Progenitor cell of endocrine pancreas (in vitro differentiated cells): ENCODE measurements at regions not wholly inside any gene's neighbourhood (a gene's known extent, or its start where the extent isn't known, plus 50 kb on each side); places are given as distances from the start of the nearest gene placed in this dataset.

ENCODE experiments used
- DNase-seq: peaks from one replicate; pipeline ENCODE4 v3.0.0; 2021; ENCODE audit warnings: low spot score; ENCODE audit not compliant: unreplicated experiment
- H3K27ac Mint-ChIP-seq: 2 replicates; pipeline ENCODE4 v1.8.0; 2021; ENCODE audit warnings: mild to moderate bottlenecking, moderate library complexity, mixed read lengths
- H3K27me3 Mint-ChIP-seq: 2 replicates; pipeline ENCODE4 v1.8.0; 2021; ENCODE audit warnings: mixed read lengths
- H3K36me3 Mint-ChIP-seq: 2 replicates; pipeline ENCODE4 v1.8.0; 2022; ENCODE audit warnings: mixed read lengths; ENCODE audit not compliant: insufficient read depth
- H3K4me1 Mint-ChIP-seq: 2 replicates; pipeline ENCODE4 v1.8.0; 2021; ENCODE audit warnings: low read depth, mixed read lengths
- H3K4me3 Mint-ChIP-seq: 2 replicates; pipeline ENCODE4 v1.8.0; 2021; ENCODE audit warnings: low read depth, mild to moderate bottlenecking, moderate library complexity, mixed read lengths
- H3K9me3 Mint-ChIP-seq: 2 replicates; pipeline ENCODE4 v1.8.0; 2021; ENCODE audit warnings: low read depth, mixed read lengths
- CTCF ChIP-seq: fragments of 200-600 bp; sonication (generic); IDR thresholded peaks from one replicate; pipeline ENCODE4 v1.5.0; 2021; ENCODE audit warnings: antibody characterized with exemption, mild to moderate bottlenecking; ENCODE audit not compliant: unreplicated experiment

- no peak overlapping the region for H3K4me3 Mint-ChIP-seq
- no peaks in the 10 kb centered on the region for H3K27me3 Mint-ChIP-seq
- TF ChIP-seq CTCF = no peak
- no peaks in the 10 kb centered on the region for H3K36me3 Mint-ChIP-seq
- no peaks in the 10 kb centered on the region for H3K4me1 Mint-ChIP-seq
- H3K9me3 Mint-ChIP-seq = no peaks in the 10 kb centered on the region
- DNase-seq = no peak
- no peak overlapping the region for H3K27ac Mint-ChIP-seq
Observed at GRCh38 chr4:96630839-96631238, 790.9 kb downstream of the PDHA2 start.

- no peak overlapping the region for H3K4me3 Mint-ChIP-seq
- DNase-seq = no peak
- H3K27me3 Mint-ChIP-seq = no peaks in the 10 kb centered on the region
- H3K4me1 Mint-ChIP-seq = peaks cover 21% of the 10 kb centered on the region
- H3K9me3 Mint-ChIP-seq = peaks cover 8% of the 10 kb centered on the region
- H3K36me3 Mint-ChIP-seq = peaks cover 2% of the 10 kb centered on the region
- H3K27ac Mint-ChIP-seq = no peak overlapping the region
- TF ChIP-seq CTCF = no peak
Observed at GRCh38 chr4:96637971-96638412, 798.1 kb downstream of the PDHA2 start.

- peaks cover 2% of the 10 kb centered on the region for H3K36me3 Mint-ChIP-seq
- H3K4me3 Mint-ChIP-seq = no peak overlapping the region
- no peak for TF ChIP-seq CTCF
- no peak overlapping the region for H3K27ac Mint-ChIP-seq
- no peaks in the 10 kb centered on the region for H3K27me3 Mint-ChIP-seq
- no peak for DNase-seq
- H3K4me1 Mint-ChIP-seq = peaks cover 21% of the 10 kb centered on the region
- H3K9me3 Mint-ChIP-seq = peaks cover 8% of the 10 kb centered on the region
Observed at GRCh38 chr4:96639932-96640331, 800.0 kb downstream of the PDHA2 start.

GRCh38 chr4:96642490-96642889, 802.6 kb downstream of the PDHA2 start:
- peaks cover 2% of the 10 kb centered on the region for H3K36me3 Mint-ChIP-seq
- no peak overlapping the region for H3K4me3 Mint-ChIP-seq
- peaks cover 14% of the 10 kb centered on the region for H3K4me1 Mint-ChIP-seq
- peaks cover 16% of the 10 kb centered on the region for H3K9me3 Mint-ChIP-seq
- DNase-seq = no peak
- H3K27me3 Mint-ChIP-seq = no peaks in the 10 kb centered on the region
- no peak overlapping the region for H3K27ac Mint-ChIP-seq
- no peak for TF ChIP-seq CTCF

- Mint-ChIP-seq H3K36me3 (no peaks in the 10 kb centered on the region), H3K4me1 (peaks cover 21% of the 10 kb centered on the region), H3K4me3 (no peak overlapping the region), H3K27me3 (no peaks in the 10 kb centered on the region), H3K27ac (no peak overlapping the region), H3K9me3 (peaks cover 8% of the 10 kb centered on the region)
- no peak for DNase-seq
- TF ChIP-seq CTCF = no peak
Observed at GRCh38 chr4:96646146-96646545, 806.3 kb downstream of the PDHA2 start.
